ENCODE measurements at regions not wholly inside any gene's neighbourhood (a gene's known extent, or its start where the extent isn't known, plus 50 kb on each side); places are given as distances from the start of the nearest gene placed in this dataset.

DNA sequence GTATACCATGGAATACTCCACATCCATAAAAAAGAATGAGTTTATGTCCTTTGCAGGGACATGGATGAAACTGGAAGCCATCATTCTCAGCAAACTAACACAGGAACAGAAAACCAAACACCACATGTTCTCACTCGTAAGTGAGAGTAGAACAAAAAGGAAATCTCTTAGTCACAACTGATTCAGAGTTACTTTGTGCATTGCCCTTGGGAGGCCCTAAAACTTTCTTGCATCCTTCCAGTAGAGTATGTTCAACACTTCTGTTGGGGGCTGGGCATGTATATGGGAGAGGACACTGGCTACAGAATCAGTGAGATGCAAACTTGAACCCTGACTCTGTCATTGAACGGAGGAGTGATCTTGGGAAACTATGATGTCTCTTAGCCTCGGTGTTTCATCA, 147.4 kb upstream of the IRX5 start:
- TF ChIP-seq FOXM1 (IDR thresholded peaks at IDR 0.05; ENCODE audit: borderline replicate concordance, low read depth) (no peak), YY1 (IDR thresholded peaks at IDR 0.05; ENCODE audit: low read depth) (no peak), EP300 (IDR thresholded peaks at IDR 0.05; ENCODE audit: borderline replicate concordance) (no peak), TEAD4 (IDR thresholded peaks at IDR 0.05) (no peak), TAF1 (IDR thresholded peaks at IDR 0.05; ENCODE audit: low read depth) (no peak), TCF12 (IDR thresholded peaks at IDR 0.05; ENCODE audit: low read depth) (no peak), CREB1 (IDR thresholded peaks at IDR 0.05; ENCODE audit: low read depth) (no peak)
- TF ChIP-seq, protein P1, sequence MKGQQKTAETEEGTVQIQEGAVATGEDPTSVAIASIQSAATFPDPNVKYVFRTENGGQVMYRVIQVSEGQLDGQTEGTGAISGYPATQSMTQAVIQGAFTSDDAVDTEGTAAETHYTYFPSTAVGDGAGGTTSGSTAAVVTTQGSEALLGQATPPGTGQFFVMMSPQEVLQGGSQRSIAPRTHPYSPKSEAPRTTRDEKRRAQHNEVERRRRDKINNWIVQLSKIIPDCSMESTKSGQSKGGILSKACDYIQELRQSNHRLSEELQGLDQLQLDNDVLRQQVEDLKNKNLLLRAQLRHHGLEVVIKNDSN (IDR thresholded peaks at IDR 0.05) = no peak
- TF ChIP-seq, protein P2, sequence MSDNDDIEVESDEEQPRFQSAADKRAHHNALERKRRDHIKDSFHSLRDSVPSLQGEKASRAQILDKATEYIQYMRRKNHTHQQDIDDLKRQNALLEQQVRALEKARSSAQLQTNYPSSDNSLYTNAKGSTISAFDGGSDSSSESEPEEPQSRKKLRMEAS (IDR thresholded peaks at IDR 0.05) = no peak
